OCI-LY7 (cell line): ENCODE measurements at regions not wholly inside any gene's neighbourhood (a gene's known extent, or its start where the extent isn't known, plus 50 kb on each side); places are given as distances from the start of the nearest gene placed in this dataset.

Experiments
- BruUV-seq: library from RNA; stranded (reverse); fragments of 400-500 nt; replicated peaks from 2 replicates; lab custom pipeline; 2021; lab: Mats Ljungman, UMichigan
- CTCF ChIA-PET: fragments of 300-600 bp; sonication (Branson Sonifier 250); formaldehyde crosslinking; loops from one replicate; lab custom pipeline; 2022; ENCODE audit warnings: antibody characterized with exemption; ENCODE audit not compliant: unreplicated experiment; lab: Charles Lee
- POLR2A ChIA-PET: fragments of 300-600 bp; sonication (Branson Sonifier 250); formaldehyde crosslinking; loops from one replicate; lab custom pipeline; 2022; ENCODE audit warnings: antibody characterized with exemption; lab: Charles Lee
- DNase-seq: peaks from one replicate; pipeline ENCODE4 v3.0.0-alpha.2; 2015; ENCODE audit warnings: low spot score
- H2AFZ ChIP-seq: fragments of 200-600 bp; sonication (generic), shearing (Covaris generic); 2 replicates; pipeline ENCODE4 v1.6.1; 2014; ENCODE audit warnings: mild to moderate bottlenecking, antibody characterized with exemption, low read length, moderate library complexity
- H3K27ac ChIP-seq: fragments of 200-600 bp; sonication (generic); 2 replicates; pipeline ENCODE4 v1.5.1; 2014; ENCODE audit warnings: mixed run types, low read depth, mild to moderate bottlenecking, moderate library complexity, low read length, inconsistent platforms; ENCODE audit not compliant: poor library complexity, severe bottlenecking
- H3K36me3 ChIP-seq: fragments of 200-600 bp; sonication (generic); 2 replicates; pipeline ENCODE4 v1.6.1; 2014; ENCODE audit warnings: mild to moderate bottlenecking, antibody characterized with exemption, low read length, moderate library complexity, mixed read lengths; ENCODE audit not compliant: insufficient read depth
- H3K4me1 ChIP-seq: fragments of 200-600 bp; sonication (generic); 2 replicates; pipeline ENCODE4 v1.5.1; 2014; ENCODE audit warnings: mild to moderate bottlenecking, low read length; ENCODE audit not compliant: insufficient read depth, poor library complexity, severe bottlenecking
- H3K4me2 ChIP-seq: fragments of 200-600 bp; sonication (generic); 2 replicates; pipeline ENCODE4 v1.6.1; 2014; ENCODE audit warnings: mild to moderate bottlenecking, low read length
- H3K4me3 ChIP-seq: fragments of 200-600 bp; sonication (generic); 2 replicates; pipeline ENCODE4 v1.5.1; 2014; ENCODE audit warnings: mild to moderate bottlenecking, low read depth, low read length; ENCODE audit not compliant: poor library complexity, severe bottlenecking
- H3K79me2 ChIP-seq: fragments of 200-600 bp; sonication (generic); 2 replicates; pipeline ENCODE4 v1.6.1; 2016; ENCODE audit warnings: low read depth, mild to moderate bottlenecking, low read length, moderate library complexity, mixed read lengths; ENCODE audit not compliant: insufficient read depth
- H3K9me2 ChIP-seq: fragments of 200-600 bp; sonication (generic); 2 replicates; pipeline ENCODE4 v1.6.1; 2016; ENCODE audit warnings: mild to moderate bottlenecking, low read length, mixed read lengths; ENCODE audit not compliant: insufficient read depth
- H3K9me3 ChIP-seq: fragments of 200-600 bp; sonication (generic); 2 replicates; pipeline ENCODE4 v1.6.1; 2014; ENCODE audit warnings: mild to moderate bottlenecking, mixed run types, low read length, mixed read lengths
- H4K20me1 ChIP-seq: fragments of 200-600 bp; sonication (generic); 2 replicates; pipeline ENCODE4 v1.6.1; 2014; ENCODE audit warnings: mild to moderate bottlenecking, antibody characterized with exemption, low read length, moderate library complexity, mixed read lengths; ENCODE audit not compliant: insufficient read depth
- EZH2phosphoT487 ChIP-seq: fragments of 200-600 bp; sonication (generic); IDR thresholded peaks from 2 replicates; pipeline ENCODE4 v1.6.1; 2018; ENCODE audit warnings: low read depth, borderline replicate concordance, mild to moderate bottlenecking, mixed run types, antibody characterized with exemption, low read length, moderate library complexity, mixed read lengths
- intact Hi-C: fragments of 100-400 bp; cut with micrococcal nuclease; formaldehyde crosslinking; loops from one replicate; pipeline ENCODE4 v1.10.0; 2022; ENCODE audit not compliant: unreplicated experiment
- TF ChIP-seq, protein P1 (sequence below): fragments of 200-600 bp; sonication (generic); conservative IDR thresholded peaks from 2 replicates; pipeline ENCODE4 v1.5.1; 2014; ENCODE audit warnings: mild to moderate bottlenecking, antibody characterized with exemption, low read length, moderate library complexity, mixed read lengths

DNA sequence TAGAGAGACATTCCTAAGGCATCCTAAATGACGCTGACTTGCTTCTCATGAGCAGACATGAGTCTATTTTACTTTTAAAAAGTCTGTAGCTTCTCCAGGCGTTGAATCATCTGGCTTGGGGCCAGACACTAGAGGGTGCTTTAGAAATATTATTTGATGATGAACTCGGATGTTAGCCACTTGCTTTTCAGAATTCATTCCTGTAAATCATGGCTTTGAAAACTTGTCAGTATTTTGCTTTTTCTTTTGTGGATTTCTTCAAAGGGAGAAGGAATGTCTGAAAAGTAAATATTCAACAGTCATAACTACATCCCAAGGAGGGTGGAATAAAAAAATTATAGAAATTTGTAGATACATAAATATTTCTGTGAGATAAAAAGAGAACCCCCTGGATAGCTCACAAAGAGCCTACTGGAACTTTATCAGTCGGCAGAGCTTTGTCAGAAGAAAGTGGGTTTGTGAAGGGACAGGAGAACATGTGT lies 370.8 kb downstream of the OSR1 start:
- intact Hi-C loops: no loop called here
- Histone ChIP-seq H2AFZ (no peak overlapping the region), H3K27ac (no peak overlapping the region), H3K4me3 (no peak overlapping the region), H3K9me3 (no peaks in the 10 kb centered on the region), H4K20me1 (no peaks in the 10 kb centered on the region), H3K9me2 (no peaks in the 10 kb centered on the region), H3K4me2 (no peak overlapping the region), H3K79me2 (no peaks in the 10 kb centered on the region), H3K36me3 (no peaks in the 10 kb centered on the region), H3K4me1 (no peaks in the 10 kb centered on the region)
- no TSS peak for BruUV-seq
- ChIA-PET CTCF (no interaction called here), POLR2A (no interaction called here)
- DNase-seq: no peak
- no peak for TF ChIP-seq EZH2phosphoT487
- TF ChIP-seq, protein P1, sequence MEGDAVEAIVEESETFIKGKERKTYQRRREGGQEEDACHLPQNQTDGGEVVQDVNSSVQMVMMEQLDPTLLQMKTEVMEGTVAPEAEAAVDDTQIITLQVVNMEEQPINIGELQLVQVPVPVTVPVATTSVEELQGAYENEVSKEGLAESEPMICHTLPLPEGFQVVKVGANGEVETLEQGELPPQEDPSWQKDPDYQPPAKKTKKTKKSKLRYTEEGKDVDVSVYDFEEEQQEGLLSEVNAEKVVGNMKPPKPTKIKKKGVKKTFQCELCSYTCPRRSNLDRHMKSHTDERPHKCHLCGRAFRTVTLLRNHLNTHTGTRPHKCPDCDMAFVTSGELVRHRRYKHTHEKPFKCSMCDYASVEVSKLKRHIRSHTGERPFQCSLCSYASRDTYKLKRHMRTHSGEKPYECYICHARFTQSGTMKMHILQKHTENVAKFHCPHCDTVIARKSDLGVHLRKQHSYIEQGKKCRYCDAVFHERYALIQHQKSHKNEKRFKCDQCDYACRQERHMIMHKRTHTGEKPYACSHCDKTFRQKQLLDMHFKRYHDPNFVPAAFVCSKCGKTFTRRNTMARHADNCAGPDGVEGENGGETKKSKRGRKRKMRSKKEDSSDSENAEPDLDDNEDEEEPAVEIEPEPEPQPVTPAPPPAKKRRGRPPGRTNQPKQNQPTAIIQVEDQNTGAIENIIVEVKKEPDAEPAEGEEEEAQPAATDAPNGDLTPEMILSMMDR: peak; percentile 30; the same call in 1 of the 2 replicates

DNA sequence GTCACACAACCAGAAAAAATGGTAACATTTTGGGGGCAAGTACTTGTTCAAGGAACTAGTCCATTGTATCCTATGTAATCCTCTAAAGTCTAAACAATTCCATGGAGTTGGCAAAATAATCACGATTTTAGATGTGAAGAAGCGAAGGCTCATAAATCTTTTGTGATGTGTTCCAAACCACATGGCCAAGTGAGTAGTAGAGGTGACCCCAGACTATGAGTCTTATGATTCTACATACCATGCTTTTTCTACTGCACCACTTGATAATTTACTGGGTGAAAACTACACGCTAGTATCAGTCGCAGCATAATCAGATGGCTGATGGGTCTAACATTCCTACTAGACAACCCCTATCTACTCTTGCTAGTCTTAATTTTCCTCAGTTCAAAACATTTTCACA lies 371.4 kb downstream of the OSR1 start:
- Histone ChIP-seq H2AFZ (no peak overlapping the region), H3K79me2 (no peaks in the 10 kb centered on the region), H3K9me3 (no peaks in the 10 kb centered on the region), H3K4me1 (no peaks in the 10 kb centered on the region), H3K4me2 (no peak overlapping the region), H4K20me1 (no peaks in the 10 kb centered on the region), H3K27ac (no peak overlapping the region), H3K9me2 (no peaks in the 10 kb centered on the region), H3K4me3 (no peak overlapping the region), H3K36me3 (no peaks in the 10 kb centered on the region)
- no peak for TF ChIP-seq EZH2phosphoT487
- TF ChIP-seq, protein P1: no peak
- ChIA-PET POLR2A (no interaction called here), CTCF (no interaction called here)
- no TSS peak for BruUV-seq
- DNase-seq: no peak
- intact Hi-C loops: no loop called here

DNA sequence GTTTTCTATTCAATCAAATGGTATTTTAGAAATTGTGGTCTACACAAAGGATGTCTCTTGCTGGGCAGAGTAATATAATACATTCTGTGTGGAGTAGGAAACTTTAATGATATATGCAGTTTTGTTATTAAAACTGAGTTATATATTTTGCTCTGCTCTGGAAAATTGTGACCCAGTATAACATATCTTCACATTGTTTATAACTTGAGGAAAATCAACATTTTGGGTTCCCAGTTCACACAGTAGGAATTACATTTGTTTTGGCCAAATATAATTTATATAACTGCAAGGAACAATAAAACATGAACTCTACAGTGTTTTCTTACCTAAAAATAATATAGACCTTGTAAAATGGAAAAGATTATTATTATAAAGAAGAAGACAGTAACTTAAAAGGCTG lies 372.4 kb downstream of the OSR1 start:
- Histone ChIP-seq H3K4me1 (no peaks in the 10 kb centered on the region), H2AFZ (no peak overlapping the region), H3K79me2 (no peaks in the 10 kb centered on the region), H3K36me3 (no peaks in the 10 kb centered on the region), H3K27ac (no peak overlapping the region), H4K20me1 (no peaks in the 10 kb centered on the region), H3K4me3 (no peak overlapping the region), H3K4me2 (no peak overlapping the region), H3K9me3 (no peaks in the 10 kb centered on the region), H3K9me2 (no peaks in the 10 kb centered on the region)
- CTCF ChIA-PET: no interaction called here
- POLR2A ChIA-PET: no interaction called here
- TF ChIP-seq EZH2phosphoT487: no peak
- TF ChIP-seq, protein P1: no peak
- DNase-seq: no peak
- no TSS peak for BruUV-seq
- intact Hi-C loops: no loop called here
